Stimulated activated CD4-positive, alpha-beta T cell treated with anti-CD3 and anti-CD28 coated beads, Interleukin-12 subunit alpha, Interleukin-12 subunit beta, amount 100 ng/mL, for 24 hours (primary cell): ENCODE measurements at regions not wholly inside any gene's neighbourhood (a gene's known extent, or its start where the extent isn't known, plus 50 kb on each side); places are given as distances from the start of the nearest gene placed in this dataset.
"Not testable (repeated sequence)": the region's sequence is repeated elsewhere in the genome, so short reads cannot be mapped to it uniquely, and the experiment has no call there.

Experiments used
- DNase-seq, 2 experiments: peaks; one replicate each; pipeline ENCODE4 v3.0.0-alpha.2; 2020; ENCODE audit warnings: low read depth in 2 of 2

GRCh38 chr1:121519042-121519755 is 334.4 kb downstream of the SRGAP2C start:
- DNase-seq: peak; percentile 73 to 84

- DNase-seq: not testable (repeated sequence)
Measured at GRCh38 chr1:121519756-121520286, 335.0 kb downstream of the SRGAP2C start.

GRCh38 chr1:121522061-121522759 is 337.4 kb downstream of the SRGAP2C start:
- DNase-seq: no peak

GRCh38 chr1:121523112-121523511 is 338.3 kb downstream of the SRGAP2C start:
- not testable (repeated sequence) for DNase-seq

- DNase-seq: no peak
Measured at GRCh38 chr1:121525355-121525754, 340.6 kb downstream of the SRGAP2C start.

- not testable (repeated sequence) for DNase-seq
Measured at GRCh38 chr1:121528958-121529357, 344.2 kb downstream of the SRGAP2C start.

- not testable (repeated sequence) for DNase-seq
Measured at GRCh38 chr1:121530026-121530425, 345.3 kb downstream of the SRGAP2C start.

GRCh38 chr1:121531747-121532146 is 347.0 kb downstream of the SRGAP2C start:
- DNase-seq: not testable (repeated sequence)

- not testable (repeated sequence) for DNase-seq
Measured at GRCh38 chr1:121538148-121538547, 353.4 kb downstream of the SRGAP2C start.

- DNase-seq: no peak
Measured at GRCh38 chr1:121538943-121539575, 354.3 kb downstream of the SRGAP2C start.

- DNase-seq: not testable (repeated sequence)
Measured at GRCh38 chr1:121543988-121544387, 359.2 kb downstream of the SRGAP2C start.

- DNase-seq: no peak
Measured at GRCh38 chr1:121544500-121544899, 359.7 kb downstream of the SRGAP2C start.

- DNase-seq: not testable (repeated sequence)
Measured at GRCh38 chr1:121545899-121546298, 361.1 kb downstream of the SRGAP2C start.

GRCh38 chr1:121546830-121547591 is 362.2 kb downstream of the SRGAP2C start:
- no peak for DNase-seq

GRCh38 chr1:121547726-121548125 is 363.0 kb downstream of the SRGAP2C start:
- DNase-seq: not testable (repeated sequence)

- DNase-seq: not testable (repeated sequence)
Measured at GRCh38 chr1:121550817-121551216, 366.0 kb downstream of the SRGAP2C start.

- DNase-seq: not testable (repeated sequence)
Measured at GRCh38 chr1:121551491-121551890, 366.7 kb downstream of the SRGAP2C start.

- not testable (repeated sequence) for DNase-seq
Measured at GRCh38 chr1:121556560-121556959, 371.8 kb downstream of the SRGAP2C start.

- not testable (repeated sequence) for DNase-seq
Measured at GRCh38 chr1:121558034-121558433, 373.3 kb downstream of the SRGAP2C start.

GRCh38 chr1:121558514-121558913 is 373.7 kb downstream of the SRGAP2C start:
- no peak for DNase-seq

- DNase-seq: no peak
Measured at GRCh38 chr1:121566346-121566745, 381.6 kb downstream of the SRGAP2C start.

- DNase-seq: no peak
Measured at GRCh38 chr1:121569428-121569827, 384.7 kb downstream of the SRGAP2C start.
